GOT3 (cell line): ENCODE measurements at regions not wholly inside any gene's neighbourhood (a gene's known extent, or its start where the extent isn't known, plus 50 kb on each side); places are given as distances from the start of the nearest gene placed in this dataset.

ENCODE experiments used
- DNase-seq: peaks from one replicate; lab custom pipeline; 2025; ENCODE audit warnings: mixed read lengths; lab: John Stamatoyannopoulos, UW

DNA sequence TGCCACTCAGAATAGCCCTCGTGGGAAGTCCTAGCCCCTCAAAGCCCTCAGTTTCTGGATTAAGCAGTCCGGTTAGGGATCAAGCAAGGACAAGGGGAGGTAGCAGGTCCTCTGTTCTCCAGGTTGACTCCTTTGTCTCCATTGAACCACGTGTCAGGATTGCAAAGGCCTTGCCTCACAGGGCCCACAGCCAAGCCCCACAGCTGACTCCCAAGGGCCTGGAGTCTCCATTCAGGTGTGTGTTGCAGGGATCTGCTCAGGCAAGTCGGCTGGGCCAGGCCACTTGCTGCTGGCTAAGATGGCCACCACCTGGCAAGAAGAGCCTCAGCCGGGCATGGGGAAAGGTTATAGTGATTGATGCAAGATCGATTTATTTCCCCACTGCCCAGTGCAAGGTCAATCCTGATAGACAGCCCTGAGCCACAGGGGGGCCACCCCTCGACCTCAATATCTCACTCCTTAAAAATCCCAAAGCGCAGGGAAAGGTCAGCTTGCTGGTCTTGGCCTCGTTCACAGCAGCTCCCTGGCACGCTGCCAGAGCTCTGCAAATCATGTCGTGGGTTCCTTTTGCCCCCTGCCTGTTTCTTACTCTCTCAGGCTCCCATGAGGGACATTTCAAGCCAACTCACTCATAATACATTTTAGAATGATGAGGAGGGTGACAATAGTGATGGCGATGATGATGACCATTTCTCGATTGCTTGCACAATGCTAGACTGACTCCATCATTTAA lies 75.9 kb downstream of the EDN3 start:
- DNase-seq: no peak

DNA sequence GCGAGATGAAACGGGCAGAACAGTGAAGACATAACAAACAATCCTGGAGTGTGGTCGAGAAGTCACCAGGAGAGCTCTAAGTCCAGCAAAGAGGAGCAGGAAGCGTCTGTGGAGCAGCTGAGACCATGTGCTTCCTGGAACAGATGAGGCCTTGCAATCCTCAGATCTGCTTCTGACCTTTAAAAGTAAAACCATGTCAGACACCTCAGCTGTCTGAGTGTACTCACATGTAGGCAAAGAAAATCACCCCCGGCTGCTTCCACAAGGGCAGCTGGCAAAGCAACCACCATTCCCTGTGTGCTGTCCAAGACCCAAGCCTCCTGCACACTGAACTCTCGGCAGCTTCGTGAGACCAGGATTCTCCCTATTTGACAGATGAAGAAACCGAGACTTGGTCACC lies 76.6 kb downstream of the EDN3 start:
- no peak for DNase-seq

DNA sequence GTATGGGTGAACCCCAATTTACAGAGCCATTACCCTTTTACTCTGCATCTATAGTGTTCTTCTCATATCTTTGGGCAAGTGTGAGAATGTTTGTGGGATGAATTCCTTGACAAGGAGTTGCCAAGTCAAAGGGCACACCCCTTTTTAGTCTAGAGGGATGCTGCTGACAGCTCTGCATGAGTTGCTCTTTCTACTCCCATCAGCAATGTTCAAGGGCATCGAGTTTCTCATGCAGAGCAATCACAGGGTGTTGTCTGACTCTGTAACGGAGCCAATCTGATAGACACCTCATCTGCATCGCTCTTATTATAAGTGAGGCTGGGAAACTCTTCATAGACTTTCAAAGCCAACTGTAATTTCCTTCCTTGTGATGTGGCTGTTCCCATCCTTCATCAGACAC lies 77.4 kb downstream of the EDN3 start:
- no peak for DNase-seq

DNA sequence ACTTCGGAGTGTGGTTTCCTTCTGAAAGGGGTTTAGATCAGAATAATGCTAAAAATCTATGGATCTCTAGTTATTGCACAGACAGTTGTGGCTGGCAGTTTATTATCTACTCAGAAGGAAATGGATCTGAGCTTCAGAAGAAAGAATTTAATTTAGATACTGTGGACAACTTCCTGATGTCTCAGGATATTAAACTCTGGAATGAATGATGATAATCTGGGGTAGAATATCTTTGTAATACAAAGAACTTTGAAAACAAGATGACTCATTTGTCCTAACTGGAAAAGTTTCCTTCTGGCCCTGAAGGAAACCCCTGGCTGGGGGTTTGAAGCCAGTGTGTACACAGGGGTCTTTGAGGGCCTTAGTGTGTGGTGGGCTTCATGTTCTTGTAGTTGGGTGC lies 78.0 kb downstream of the EDN3 start:
- no peak for DNase-seq

DNA sequence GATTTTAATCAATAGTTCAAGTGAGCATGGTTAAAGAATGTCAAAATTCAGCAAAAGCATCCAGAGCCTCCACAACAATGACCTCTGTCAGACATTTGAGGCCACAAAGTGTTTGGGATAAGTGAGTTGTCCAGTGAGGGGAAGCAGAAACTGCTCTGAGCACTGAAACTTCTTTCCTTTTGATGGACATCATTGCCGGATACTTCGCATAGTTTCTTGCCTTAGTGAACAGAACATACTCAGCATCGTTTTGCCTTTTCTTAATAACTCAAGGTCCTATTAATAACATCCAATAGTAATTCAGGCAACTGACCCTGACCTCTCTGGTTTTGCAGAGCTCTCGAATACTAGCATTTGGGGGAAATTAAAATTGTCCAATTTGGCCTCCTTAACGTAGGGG lies 78.6 kb downstream of the EDN3 start:
- no peak for DNase-seq

DNA sequence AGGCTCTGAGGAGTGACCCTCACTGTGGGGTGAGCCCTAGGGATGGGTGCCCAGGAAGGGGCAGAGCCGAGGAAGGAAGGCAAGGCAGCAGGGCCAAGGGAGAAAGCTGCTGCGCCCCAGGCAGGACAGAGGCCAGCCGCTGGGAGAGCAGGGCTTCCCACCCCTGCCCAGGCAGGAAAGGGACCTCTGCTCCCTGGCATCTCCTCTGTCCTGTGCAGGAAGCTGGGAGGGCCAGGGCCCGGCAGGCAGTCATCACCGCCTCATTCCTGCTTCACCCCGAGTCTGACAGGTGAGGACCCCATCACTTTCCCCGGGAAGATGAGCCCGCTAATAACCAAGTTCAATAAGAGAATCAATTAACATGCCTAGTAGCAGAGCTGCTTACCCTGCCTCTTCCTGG lies 81.3 kb downstream of the EDN3 start:
- no peak for DNase-seq

DNA sequence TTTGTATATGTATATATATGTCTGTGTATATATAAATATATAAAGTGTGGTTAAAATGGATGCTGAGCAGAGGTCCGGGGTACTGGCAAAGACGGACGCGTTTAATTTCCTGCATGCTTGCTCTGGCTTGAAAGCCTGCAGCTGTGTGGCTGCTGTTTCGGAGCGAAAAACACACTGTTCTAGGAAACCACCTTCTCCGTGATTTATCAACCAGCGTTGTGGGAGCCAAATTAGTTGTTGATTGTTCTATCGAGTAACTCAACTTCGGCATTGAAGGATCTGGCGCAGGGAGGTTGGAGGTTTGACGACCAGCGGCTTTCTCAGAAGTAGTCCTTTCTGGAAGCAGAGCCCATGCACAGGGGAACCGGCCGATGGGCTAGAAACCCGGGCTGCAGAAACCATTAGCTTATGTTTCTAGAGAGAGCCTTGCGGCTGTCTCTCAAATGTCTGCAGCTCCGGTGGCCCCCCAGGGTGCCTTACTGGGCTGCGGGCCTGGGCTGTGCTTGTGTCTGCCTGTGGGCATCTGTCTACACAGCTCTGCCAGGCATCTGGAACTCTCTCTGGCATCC lies 81.8 kb downstream of the EDN3 start:
- no peak for DNase-seq

DNA sequence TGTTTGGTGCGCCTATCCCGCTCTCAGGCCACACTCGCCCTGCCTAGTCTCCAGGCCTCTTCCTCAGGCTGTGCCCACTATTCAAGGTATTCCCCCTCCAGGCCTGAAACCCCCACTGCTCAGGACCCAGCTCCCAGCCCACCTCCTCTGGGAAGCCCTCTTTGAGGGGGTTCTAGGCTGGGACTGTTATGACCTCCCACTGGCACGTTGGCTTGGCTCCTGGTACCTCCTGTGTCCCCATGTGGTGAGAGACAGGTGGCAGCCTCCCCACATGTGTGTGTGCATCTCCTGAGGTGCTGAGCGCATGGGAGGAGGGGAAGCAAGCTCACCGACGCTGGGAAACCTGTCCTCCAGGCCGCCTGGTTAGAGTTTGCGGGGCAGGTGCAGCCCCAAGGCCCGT lies 82.5 kb downstream of the EDN3 start:
- DNase-seq: no peak

DNA sequence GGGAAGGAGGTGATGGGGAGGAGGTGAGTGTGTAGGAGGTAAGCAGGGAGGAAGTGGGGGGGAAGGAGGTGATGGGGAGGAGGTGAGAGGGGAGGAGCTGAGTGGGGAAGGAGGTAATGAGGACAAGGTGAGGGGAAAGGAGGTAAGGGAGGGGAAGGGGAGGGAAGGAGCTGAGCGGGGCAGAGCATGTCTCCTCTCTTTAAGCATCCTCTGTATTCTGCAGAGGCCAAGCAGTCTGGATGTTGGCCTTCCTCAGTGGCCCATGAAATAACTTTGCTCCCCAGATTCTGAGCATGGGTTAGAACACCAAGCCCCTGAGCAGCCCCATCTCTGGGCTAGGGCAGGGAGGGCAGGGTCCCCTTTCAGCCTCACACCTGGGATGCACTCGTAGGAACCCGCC lies 84.6 kb downstream of the EDN3 start:
- DNase-seq: no peak

DNA sequence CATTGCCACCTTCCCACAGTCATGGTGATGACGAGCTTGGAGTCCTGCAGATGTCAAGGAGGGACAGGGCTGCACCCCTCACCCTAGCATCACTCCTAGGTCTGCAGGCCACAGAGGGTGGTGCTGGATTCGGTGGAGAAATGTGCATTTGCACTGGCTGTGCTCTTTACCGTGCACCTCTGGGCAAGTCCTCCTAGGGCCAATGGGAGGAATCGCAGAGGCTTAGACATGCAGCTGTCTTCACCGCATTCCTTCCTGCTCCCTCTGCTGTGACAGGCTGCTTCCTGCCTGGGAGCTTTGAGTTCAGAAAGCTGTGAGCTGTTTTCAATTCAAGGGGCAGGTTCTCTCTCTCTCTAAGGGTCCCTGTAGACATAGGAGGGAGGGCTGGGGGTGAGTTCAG lies 85.1 kb downstream of the EDN3 start:
- DNase-seq: no peak

DNA sequence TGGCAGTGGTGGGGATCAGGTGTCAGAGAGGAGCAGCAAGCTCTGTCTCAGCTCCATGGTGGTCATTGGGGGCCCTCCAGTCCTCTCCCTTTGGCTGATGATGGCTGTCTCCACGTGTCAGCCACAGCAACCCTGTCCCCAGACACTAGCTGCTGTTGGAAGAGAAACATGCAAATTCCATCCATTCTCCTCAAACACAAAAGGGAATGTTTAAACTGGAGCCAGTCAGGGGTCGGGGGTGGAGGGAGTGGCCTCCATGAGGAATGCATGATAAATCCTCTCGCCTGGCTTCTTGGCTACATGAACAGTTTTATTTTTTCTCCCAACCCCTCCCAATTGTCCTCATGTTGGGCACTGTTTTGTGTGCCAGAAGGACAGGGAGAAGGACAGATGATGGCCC lies 86.4 kb downstream of the EDN3 start:
- no peak for DNase-seq

DNA sequence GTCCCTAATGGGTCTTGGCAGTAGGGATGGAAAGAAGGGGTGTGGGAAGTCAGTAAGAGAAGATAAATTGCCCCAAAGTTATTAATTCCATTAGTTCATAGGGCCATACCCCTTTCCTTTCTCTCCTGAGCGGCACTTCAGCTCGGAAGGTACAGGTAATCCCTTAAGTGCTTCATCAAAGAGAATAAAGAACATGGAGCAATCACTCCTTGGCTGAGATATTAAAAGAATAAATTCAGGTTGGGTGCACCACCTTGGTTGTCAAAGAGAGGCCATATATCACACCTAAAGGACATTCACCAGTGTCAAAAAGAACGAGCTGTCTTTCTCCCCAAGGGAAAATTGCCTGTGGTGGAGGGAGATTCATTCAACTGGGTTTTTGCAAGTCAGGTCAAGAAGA lies 87.5 kb downstream of the EDN3 start:
- no peak for DNase-seq

DNA sequence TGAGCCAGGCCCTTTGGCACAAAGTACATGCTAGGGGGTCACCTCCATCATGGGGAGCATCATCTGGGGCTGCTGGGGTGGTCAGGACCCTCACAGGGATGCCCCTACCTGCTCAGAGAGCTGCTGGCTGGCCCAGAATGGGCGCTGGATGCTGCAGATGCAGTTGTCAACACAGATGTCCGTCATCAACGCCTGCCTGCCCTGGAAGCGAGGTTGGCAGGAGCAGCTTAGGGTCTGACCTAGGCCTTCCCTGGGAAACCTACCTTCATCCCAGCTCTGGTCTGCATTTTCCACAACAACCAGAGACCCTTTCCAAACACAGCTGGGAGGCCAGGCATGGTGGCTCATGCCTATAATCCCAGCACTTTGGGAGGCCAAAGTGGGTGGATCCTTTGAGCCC lies 88.0 kb downstream of the EDN3 start:
- DNase-seq: no peak

DNA sequence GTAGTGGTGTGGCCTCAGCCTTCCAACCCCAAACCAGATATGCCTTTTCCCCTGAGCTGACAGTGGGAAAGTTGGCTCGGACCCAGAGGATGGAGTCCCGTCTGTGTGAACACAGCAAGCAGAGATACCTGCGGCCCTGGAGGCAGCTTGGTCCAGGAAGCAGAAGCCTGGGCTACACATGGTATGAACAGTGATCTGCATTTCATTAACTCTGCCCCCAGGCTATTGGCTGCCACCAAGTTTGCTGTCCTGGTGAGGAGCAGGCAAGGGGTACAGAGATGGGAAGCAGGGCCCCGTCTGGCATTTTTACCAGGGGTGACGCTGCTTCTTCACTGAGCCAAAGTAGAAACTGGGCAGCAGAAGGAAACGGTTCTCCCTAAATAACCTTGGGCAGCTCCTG lies 90.0 kb downstream of the EDN3 start:
- DNase-seq: no peak

DNA sequence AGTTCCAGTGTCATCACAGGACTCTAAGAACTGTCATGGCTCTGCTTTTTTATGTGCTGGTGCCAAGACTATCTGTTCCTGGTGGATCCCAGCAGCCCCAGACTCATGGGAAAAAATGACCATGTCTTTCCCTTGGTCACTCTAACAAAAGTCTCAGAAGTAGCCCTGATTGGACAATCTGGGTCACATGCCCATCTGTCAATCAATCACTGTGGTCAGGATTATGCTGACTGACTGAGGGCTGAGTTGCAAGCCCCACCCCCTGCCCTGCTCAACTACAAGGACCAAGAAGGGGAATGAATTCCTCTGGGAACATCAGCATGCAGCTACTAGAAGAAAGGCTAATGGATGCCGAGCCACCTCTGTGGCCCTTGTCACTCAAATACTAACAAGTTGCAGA lies 91.6 kb downstream of the EDN3 start:
- DNase-seq: no peak

DNA sequence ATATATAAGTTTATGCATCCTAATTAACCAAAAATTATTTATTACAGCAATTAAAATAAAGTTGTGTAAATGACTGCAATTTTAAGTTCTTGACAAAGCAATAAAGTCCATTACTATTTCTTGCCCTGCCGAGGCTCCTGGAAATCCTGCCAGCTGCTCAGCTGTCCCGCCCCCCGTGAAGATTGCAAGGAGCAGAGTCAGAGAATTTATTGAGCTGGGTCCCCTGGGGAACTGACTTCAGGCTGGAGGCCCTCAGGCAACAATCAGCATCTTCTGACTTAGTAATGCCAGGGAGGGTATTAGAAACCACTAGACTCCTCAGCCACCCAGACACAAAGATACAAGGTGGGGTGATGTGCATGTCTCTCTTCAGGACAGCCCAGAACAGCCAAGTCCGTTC lies 92.3 kb downstream of the EDN3 start:
- DNase-seq: no peak

DNA sequence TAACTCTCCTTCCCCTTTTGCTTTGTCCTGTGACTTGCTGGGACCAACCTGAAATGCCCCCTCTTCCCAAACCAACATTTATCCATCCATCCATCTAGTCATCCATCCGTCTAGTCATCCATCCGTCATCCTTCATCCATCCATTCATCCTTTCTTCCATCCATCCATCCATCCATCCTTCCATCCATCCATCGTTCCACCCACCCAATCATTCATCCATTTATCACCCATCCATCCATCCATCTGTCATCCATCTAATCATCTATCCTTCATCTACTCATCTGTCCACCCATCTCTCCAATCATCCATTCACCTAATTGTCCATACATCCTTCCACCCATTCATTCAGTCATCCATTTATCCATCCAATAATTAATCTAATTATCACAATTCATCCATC lies 92.7 kb downstream of the EDN3 start:
- no peak for DNase-seq

DNA sequence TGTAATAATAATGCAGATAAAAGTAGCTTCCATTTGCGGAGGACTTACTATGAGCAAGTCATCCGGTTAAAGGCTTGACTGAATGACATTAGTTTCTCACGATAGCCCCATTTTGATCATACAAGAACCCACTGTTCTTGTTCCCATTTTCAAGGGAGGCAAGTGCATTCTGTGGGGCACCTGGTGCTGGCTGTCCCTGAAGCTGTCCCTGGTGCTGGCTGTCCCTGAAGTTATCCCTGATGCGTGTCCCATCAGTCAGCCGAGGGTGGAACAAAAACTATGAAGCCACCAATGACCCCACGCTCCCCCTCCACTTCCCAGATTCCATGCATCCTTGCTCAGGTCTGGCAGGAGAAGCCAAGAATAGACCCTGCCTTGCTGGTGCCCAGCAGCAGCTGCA lies 95.3 kb downstream of the EDN3 start:
- no peak for DNase-seq

DNA sequence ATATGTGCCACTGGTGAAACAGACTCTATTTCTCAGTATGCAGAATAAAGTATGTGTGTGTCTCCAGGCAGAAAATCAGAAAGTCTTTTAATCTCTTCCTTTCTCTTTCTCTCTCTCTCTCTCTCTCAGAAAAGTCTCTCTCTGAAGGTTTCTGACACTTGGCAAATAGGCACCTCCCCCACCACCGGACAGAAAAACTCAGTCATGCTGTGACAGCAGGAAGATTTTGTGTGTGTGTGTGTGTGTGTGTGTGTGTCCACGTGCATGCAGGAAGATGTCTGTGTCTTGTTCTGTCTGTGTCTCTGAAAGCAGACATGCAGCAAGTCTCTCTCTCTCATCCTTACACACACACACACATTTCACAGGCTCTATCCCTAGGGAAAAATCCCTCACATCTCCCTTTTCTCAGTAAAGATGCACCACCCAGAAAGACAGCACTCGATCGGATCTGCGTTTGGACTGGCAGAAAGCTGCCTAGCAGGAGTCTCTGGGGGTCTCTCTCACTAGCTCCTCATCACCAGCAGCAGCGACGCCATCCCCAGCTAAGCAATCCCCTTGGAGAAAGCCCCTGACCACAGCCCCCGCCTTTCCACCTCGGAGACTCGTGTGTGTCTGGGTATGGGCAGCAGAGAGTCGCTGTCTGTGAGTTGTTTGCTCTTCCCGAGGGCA lies 98.3 kb downstream of the EDN3 start:
- no peak for DNase-seq

DNA sequence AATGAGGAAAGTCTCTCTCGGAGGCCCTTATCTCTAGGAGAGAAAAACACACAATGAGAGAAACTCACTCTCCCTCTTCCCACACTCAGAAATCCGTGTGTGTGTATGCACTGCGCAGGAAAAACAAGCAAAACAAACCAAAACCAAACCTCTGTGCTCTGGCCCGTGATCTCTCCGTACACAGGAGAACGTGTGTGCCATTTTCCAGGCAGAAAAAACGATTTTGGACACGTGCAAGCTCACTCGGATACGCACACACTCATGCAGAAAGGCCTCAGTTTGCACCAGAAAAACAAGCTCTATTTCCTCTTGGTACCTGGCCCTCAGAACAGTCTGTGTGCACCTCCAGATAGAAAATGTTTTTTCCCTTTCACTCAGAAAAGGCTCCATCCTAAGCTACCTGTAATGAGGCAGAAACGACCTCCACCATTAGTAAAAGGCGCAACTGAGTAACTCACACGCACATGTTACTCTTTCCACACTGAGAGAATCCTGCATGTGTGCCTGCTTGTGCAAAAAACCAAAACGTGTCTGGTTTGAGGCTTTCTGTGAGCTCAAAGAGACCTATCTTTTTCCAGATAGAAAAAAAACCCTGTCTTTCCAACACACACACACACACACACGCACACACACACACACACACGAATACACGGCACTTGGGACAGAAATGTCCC lies 99.2 kb downstream of the EDN3 start:
- no peak for DNase-seq

DNA sequence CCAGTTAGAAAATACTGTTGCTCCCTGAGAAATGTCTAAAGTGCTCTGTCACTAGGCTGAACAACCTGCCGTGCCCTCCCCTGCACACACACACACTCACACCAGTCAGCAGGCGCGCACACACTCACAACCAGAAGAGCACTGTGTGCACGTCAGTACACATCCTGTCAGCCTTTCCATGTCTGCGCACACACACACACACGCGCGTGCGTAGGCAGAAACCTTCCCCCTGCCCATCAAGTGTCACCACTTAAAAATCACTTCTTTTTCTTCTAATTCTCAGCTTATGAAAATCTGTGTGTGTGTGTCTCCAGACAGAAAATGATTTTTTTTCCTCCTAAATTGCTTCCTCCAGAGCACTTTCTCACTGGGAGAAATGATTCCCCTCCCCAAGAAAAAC lies 100.3 kb downstream of the EDN3 start:
- no peak for DNase-seq

DNA sequence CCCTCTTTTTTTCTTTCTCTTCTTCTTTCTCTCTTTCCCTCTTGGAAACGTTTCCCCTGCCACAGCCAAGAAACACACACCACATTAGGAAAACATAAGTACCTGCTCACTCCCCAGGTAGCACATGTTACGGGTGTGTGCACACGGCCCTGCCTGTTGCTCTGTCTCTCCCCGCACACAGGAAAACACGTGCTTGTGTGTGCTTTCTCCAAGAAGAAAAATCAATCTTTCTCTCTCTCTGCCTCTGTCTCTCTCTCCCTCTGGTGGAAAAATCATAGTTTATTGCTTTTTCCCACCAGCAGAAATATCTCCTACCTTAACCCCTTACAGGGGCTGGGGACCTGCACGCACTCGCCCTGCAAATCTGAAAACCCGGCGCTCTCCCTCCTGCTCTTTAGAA lies 102.3 kb downstream of the EDN3 start:
- no peak for DNase-seq

DNA sequence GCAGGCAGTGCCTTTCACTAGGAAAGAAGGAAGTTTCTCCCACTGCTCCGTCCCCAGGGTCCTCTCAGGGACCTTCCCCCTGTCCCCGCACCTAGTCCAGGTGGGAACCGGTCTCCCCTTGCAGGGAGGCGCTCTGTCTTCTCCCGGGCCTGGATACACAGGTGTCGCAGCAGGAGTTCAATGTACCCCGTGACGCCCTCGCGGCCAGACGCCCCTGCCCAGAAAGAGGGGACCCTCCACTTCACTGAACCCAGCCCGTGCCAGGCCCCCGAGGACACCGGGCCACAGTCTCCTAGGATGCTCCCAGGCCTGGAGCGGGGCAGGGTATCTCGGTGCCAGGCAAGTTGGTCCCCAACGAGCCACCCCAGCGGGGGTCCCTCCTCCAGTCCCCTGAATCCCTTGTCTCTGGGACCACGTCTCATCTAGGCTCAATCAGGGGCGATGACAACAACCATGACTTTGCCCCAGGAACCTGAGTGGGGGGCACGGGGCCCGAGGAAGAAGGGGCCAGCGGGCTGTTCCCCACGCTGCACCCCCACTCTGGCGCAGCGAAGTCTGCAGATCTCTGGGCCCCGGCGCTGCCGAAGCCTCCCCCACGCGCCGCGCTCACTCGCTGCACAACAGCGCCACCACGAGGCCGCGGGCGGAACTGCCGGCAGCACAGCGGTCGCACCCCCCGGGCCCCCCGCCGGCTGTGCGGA lies 103.0 kb downstream of the EDN3 start:
- no peak for DNase-seq
